Memory B cell (primary cell): ENCODE measurements at regions not wholly inside any gene's neighbourhood (a gene's known extent, or its start where the extent isn't known, plus 50 kb on each side); places are given as distances from the start of the nearest gene placed in this dataset.

ENCODE experiments used
- ATAC-seq: fragments of 150-1000 bp; cut with Tn5 transposase; 2 replicates; pipeline ENCODE4 v1.10.0; 2021; ENCODE audit warnings: low read depth, mild to moderate bottlenecking, moderate library complexity
- DNase-seq, 2 donors: peaks; one replicate each; pipeline ENCODE4 v3.0.0; 2022; ENCODE audit warnings: low spot score in 2 of 2
- H3K27ac Mint-ChIP-seq: one replicate; pipeline ENCODE4 v1.8.0; 2022; ENCODE audit warnings: mild to moderate bottlenecking, moderate library complexity, mixed read lengths
- H3K27me3 Mint-ChIP-seq: one replicate; pipeline ENCODE4 v1.8.0; 2022; ENCODE audit warnings: mixed read lengths
- H3K36me3 Mint-ChIP-seq: one replicate; pipeline ENCODE4 v1.8.0; 2022; ENCODE audit warnings: mild to moderate bottlenecking, mixed read lengths
- H3K4me1 Mint-ChIP-seq: one replicate; pipeline ENCODE4 v1.8.0; 2022; ENCODE audit warnings: mixed read lengths
- H3K4me3 Mint-ChIP-seq: one replicate; pipeline ENCODE4 v1.8.0; 2022; ENCODE audit warnings: mild to moderate bottlenecking, moderate library complexity, mixed read lengths
- H3K9me3 Mint-ChIP-seq: one replicate; pipeline ENCODE4 v1.8.0; 2022; ENCODE audit warnings: mixed read lengths

DNA sequence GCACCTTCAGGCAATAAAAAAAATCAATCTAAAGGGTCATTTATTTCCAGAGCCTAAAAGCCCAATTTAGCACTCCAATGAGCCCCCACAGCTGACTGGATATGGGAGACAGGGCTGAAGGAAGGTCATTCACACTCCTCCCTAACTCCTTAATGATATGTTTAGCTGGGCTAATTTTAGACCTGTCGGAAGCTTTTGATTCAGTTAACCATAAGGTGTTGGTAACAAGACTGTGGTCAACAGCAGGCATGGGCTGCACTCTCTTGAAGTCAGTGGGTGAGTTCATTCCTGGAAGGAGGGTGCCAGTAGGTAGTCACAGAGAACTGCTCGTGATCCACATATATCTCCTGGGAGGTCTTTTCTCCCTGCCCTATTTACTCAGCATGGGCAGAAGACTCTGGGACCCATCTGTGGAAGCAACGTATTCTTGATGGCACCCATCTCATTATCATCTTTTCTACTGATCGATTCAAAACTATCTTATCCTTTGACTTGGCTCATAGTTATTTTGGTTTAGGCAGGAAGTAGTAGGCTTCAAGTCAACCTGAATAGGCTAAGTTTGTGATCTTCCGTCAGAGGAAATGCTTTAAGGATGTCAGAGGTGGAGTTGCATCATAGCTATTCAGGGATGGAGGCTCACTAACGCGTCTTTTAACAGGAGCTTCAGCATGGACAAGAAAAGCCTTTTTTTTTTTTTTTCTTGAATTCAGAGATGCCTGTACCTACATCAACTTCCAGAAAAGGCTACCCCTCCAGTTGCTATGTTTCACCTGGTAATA is 367.7 kb upstream of the SLC30A5 start:
- no peaks in the 10 kb centered on the region for H3K27me3 Mint-ChIP-seq
- DNase-seq (no peak), ATAC-seq (no peak)
- no peak overlapping the region for H3K4me3 Mint-ChIP-seq
- no peaks in the 10 kb centered on the region for H3K36me3 Mint-ChIP-seq
- H3K4me1 Mint-ChIP-seq, result no peaks in the 10 kb centered on the region
- no peak overlapping the region for H3K27ac Mint-ChIP-seq
- peaks cover 5% of the 10 kb centered on the region for H3K9me3 Mint-ChIP-seq

DNA sequence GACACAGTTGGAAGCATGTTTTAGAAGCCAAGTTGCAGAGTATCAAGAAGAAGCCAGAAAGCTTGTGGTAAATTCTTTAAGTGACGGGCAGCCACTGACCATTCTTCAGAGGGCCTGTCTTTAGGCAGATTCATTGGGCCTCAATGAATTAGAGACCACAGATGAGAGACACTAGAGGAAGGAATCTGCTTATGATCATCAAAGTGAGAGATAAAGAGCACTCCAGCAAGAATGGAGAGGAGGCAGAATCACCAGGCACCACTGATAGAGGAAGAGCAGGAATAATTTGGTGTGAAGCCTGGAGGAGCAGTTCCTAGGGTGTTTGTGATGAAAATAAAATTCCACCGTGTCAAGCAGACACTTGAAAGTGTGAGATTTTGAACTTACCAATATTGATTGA is 365.9 kb upstream of the SLC30A5 start:
- H3K27ac Mint-ChIP-seq, result no peak overlapping the region
- DNase-seq (no peak), ATAC-seq (no peak)
- H3K9me3 Mint-ChIP-seq, result peaks cover 4% of the 10 kb centered on the region
- no peak overlapping the region for H3K4me3 Mint-ChIP-seq
- no peaks in the 10 kb centered on the region for H3K4me1 Mint-ChIP-seq
- no peaks in the 10 kb centered on the region for H3K36me3 Mint-ChIP-seq
- no peaks in the 10 kb centered on the region for H3K27me3 Mint-ChIP-seq

DNA sequence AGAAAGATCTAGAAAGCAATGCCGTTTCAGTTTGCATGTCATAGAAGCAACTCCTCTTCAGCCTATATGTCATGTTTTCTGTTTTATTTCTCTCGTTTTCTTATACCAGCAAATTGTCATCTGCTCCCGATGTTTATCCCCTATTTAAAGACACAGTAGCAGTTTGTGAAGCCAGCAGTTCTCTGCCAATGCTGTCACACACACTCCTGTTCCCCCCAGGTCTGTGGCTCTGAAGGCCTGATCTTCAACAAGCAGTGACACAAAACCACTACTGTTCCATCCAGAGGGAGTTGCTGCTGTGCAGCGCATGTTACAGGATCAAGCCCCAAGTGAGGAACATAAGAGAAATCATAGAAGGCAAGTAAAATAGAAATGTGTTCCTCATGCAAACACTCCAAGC is 364.1 kb upstream of the SLC30A5 start:
- Mint-ChIP-seq H3K4me3 (no peak overlapping the region), H3K9me3 (no peaks in the 10 kb centered on the region), H3K27me3 (peaks cover 2% of the 10 kb centered on the region), H3K4me1 (no peaks in the 10 kb centered on the region), H3K27ac (no peak overlapping the region), H3K36me3 (no peaks in the 10 kb centered on the region)
- DNase-seq (no peak), ATAC-seq (no peak)

DNA sequence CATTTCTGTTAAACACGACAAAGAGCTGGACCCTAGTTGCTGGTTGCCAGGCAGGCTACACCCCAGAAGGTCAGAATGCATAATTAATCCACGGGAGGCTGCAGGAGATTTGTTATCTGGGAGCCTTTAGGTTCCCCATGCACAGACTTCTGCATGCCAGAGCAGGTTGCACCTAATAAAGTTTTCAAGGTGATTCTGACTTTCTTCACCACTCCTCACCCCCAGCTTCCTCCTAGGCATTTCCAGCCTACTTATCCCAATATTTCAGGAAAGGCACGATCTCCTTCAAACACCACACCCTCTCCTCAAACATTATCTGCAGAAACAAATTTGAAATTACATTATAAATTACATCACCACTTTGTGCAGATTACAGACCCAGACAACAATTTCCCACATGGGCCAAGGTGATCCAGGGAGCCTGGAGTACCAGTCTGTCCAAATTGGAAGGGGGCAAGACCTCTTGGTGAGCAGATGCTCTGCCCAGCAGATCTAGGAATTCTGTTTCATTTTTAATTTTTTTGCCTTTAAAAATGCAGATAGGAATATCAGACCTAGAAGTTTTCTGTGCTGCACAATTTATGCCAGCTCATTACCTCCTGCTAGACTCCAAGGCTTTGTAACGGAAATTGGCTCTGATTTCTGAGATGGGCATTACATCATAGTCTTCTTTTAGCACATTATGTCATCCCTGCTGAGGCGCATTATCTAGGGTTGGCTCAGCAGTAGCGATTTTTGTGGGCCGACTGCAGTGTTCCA is 363.4 kb upstream of the SLC30A5 start:
- H3K27ac Mint-ChIP-seq, result no peak overlapping the region
- no peak for DNase-seq
- no peaks in the 10 kb centered on the region for H3K9me3 Mint-ChIP-seq
- no peak for ATAC-seq
- peaks cover 3% of the 10 kb centered on the region for H3K27me3 Mint-ChIP-seq
- H3K36me3 Mint-ChIP-seq, result no peaks in the 10 kb centered on the region
- H3K4me1 Mint-ChIP-seq, result no peaks in the 10 kb centered on the region
- H3K4me3 Mint-ChIP-seq, result no peak overlapping the region

DNA sequence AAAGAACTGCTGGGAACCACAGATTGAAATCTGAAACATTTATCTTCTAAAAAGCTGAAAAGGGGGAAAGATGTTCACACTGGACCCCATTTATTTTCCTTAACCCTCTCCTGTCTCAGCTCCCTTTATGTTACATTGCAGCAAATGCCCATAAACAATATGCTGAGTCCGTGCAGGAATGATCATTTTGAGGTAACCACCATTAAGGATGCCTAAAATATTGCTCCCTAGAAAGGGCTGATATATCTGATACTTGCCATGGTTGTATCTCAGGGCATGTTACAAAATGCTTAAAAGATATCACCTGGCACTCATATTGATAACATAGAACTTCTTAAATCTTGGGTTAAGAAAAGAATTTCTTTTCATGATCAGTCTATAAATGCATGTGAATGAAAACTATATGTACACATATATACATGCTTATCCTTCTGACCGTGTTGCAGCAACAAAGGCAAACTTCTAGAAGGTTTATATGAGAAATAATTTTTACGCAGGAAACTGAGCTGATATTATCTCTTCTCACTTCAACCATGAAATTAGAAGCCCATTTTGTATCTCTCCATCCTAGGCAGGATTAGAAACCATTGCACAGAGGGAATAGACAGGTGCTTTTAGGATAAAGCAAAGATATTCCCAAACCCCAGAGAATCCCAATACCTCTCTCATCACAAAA is 362.7 kb upstream of the SLC30A5 start:
- no peak for DNase-seq
- H3K9me3 Mint-ChIP-seq, result no peaks in the 10 kb centered on the region
- H3K27ac Mint-ChIP-seq, result no peak overlapping the region
- H3K4me3 Mint-ChIP-seq, result no peak overlapping the region
- no peak for ATAC-seq
- H3K27me3 Mint-ChIP-seq, result peaks cover 5% of the 10 kb centered on the region
- H3K36me3 Mint-ChIP-seq, result no peaks in the 10 kb centered on the region
- H3K4me1 Mint-ChIP-seq, result no peaks in the 10 kb centered on the region

DNA sequence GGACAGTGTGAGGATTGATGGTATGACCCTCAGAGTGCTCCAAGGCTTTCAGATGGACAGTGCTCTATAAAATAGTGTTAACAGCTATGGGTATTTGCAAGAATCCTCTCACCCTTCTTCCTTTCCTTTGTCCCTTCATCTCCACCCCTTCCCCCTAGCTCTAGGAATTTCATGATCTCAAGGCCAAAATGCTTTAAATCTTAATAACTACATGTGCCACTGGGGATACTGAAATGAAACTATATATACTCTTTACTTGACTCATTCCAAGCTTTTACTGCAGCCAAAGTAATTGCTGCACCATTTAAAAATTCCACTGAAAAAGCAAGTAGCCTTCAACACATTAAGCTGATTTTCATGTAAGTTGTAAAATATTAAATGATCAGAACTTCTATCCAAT is 361.6 kb upstream of the SLC30A5 start:
- Mint-ChIP-seq H3K4me1 (peaks cover 3% of the 10 kb centered on the region), H3K36me3 (no peaks in the 10 kb centered on the region), H3K9me3 (no peaks in the 10 kb centered on the region), H3K4me3 (no peak overlapping the region), H3K27me3 (peaks cover 10% of the 10 kb centered on the region), H3K27ac (no peak overlapping the region)
- no peak for DNase-seq
- no peak for ATAC-seq

DNA sequence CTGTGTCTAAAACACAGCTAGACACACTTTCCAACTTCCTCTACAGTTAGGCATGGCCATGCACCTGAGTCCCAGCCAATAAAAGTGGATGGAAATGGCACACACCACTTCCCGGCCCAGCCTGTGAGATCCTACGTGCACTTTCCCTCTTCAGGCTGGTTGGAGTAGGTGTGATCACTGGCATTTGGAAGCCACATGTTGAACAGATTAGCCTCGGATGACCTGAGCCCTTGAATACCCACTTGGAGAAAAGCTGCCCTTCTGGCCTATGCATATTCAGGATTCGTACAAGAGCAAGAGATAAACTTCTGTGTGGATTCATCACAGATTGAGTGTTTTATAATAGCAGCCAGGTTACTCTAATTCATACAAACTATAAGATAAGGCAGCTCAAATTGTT is 359.0 kb upstream of the SLC30A5 start:
- H3K36me3 Mint-ChIP-seq, result no peaks in the 10 kb centered on the region
- H3K27ac Mint-ChIP-seq, result no peak overlapping the region
- H3K4me1 Mint-ChIP-seq, result peaks cover 5% of the 10 kb centered on the region
- ATAC-seq (no peak), DNase-seq (no peak)
- H3K4me3 Mint-ChIP-seq, result no peak overlapping the region
- no peaks in the 10 kb centered on the region for H3K9me3 Mint-ChIP-seq
- peaks cover 14% of the 10 kb centered on the region for H3K27me3 Mint-ChIP-seq

DNA sequence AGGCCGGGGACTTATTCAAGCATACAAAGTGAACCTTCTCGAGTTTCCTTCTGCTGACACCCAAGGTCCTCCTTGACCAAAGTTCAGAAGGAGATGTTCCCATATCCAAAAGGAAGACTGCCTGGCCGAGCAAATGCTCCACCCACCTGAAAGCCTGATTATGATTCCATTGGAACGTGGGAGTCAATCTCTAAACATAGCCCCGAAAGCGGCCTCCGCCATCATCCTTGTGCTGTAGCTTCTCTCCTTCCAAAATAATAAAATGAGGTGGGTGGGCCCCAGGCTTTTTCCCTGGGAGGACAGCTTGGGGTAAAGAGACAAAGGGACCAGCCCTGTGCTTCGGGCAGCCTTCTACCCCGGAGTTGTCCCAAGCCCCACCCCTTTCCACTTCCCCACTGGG is 355.6 kb upstream of the SLC30A5 start:
- H3K27ac Mint-ChIP-seq, result no peak overlapping the region
- DNase-seq (no peak), ATAC-seq (no peak)
- H3K4me1 Mint-ChIP-seq, result peaks cover 5% of the 10 kb centered on the region
- H3K4me3 Mint-ChIP-seq, result no peak overlapping the region
- peaks cover 17% of the 10 kb centered on the region for H3K27me3 Mint-ChIP-seq
- H3K36me3 Mint-ChIP-seq, result no peaks in the 10 kb centered on the region
- H3K9me3 Mint-ChIP-seq, result no peaks in the 10 kb centered on the region

DNA sequence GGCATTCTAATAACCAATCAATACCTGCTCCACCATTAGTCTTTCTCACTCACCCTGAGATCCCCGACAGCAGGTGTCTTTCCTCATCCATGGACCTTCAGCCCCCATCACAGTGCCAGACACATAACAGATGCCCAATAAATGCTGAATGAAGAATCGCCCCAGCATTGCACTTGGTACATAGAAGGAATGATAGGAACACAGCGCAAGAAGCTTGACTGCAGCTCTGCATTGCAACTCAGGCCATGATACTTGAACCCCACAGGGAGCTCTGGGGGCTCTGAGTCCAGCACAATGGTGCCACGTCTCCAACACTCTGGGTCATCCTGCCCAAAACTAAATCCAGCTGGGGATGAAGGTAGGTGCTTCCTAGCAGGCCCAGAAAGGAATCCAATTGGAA is 355.0 kb upstream of the SLC30A5 start:
- Mint-ChIP-seq H3K9me3 (no peaks in the 10 kb centered on the region), H3K4me1 (peaks cover 5% of the 10 kb centered on the region), H3K27me3 (peaks cover 17% of the 10 kb centered on the region), H3K36me3 (no peaks in the 10 kb centered on the region), H3K4me3 (no peak overlapping the region), H3K27ac (no peak overlapping the region)
- DNase-seq (no peak), ATAC-seq (no peak)

DNA sequence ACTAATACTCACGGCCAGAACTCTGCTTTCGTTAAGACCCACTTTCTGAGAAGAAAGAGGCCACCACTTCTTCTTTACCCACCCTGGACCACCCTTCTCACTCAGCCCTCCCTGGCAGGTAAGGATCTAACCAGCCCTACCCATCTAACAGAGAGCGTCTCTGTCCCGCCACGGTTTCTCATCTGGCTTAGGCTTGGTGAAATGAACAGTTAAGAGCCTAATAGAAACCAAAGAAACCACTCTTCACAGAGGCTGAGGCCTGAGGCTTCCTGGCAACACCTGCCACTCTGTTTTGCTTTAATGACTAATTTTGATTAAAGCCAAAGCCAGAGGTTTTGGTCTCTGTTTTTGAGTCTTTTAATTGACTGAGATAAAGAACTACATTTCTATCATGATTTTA is 354.1 kb upstream of the SLC30A5 start:
- H3K27me3 Mint-ChIP-seq, result peaks cover 15% of the 10 kb centered on the region

DNA sequence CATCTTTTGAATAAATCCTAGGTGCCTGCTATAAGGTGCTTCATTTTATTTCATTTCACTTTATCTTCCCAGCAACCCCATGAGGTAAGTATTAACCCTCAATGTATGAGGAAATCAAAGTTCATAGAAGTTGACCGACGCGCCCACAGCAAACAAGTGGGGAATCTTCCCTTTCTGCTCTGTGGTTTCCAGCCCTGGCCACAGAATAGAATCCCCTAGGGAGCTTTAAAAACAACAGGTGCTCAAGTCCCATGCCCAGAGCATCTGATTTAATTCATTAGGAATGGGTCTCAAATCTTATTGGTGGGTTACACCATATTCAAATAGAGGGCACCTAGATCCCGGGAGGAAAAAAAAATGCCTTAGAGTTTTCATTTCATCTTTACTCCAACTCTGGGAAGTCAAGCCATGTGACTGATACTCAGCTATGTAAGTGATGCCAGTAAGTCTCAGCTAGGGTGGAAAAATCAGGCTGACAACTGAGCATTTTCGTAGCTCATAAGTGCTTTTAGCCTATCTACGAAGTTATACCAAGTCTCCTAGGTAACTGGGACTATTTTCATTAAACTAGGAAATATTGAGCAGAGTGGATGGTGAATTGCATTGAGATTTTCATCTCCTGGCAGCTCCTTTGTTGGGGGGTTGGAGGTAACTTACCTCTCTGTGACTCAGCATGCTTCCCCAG is 353.4 kb upstream of the SLC30A5 start:
- peaks cover 5% of the 10 kb centered on the region for H3K4me1 Mint-ChIP-seq
- no peaks in the 10 kb centered on the region for H3K36me3 Mint-ChIP-seq
- DNase-seq (no peak), ATAC-seq (peak; percentile 79)
- no peak overlapping the region for H3K4me3 Mint-ChIP-seq
- peaks cover 15% of the 10 kb centered on the region for H3K27me3 Mint-ChIP-seq
- H3K9me3 Mint-ChIP-seq, result no peaks in the 10 kb centered on the region
- H3K27ac Mint-ChIP-seq, result no peak overlapping the region

More for the DNA sequence above, 354.1 kb upstream of the SLC30A5 start:
- peaks cover 5% of the 10 kb centered on the region for H3K4me1 Mint-ChIP-seq
- no peak overlapping the region for H3K4me3 Mint-ChIP-seq
- H3K36me3 Mint-ChIP-seq, result no peaks in the 10 kb centered on the region
- no peak overlapping the region for H3K27ac Mint-ChIP-seq
- H3K9me3 Mint-ChIP-seq, result no peaks in the 10 kb centered on the region
- peak; percentile 43 for ATAC-seq
- DNase-seq, result no peak

DNA sequence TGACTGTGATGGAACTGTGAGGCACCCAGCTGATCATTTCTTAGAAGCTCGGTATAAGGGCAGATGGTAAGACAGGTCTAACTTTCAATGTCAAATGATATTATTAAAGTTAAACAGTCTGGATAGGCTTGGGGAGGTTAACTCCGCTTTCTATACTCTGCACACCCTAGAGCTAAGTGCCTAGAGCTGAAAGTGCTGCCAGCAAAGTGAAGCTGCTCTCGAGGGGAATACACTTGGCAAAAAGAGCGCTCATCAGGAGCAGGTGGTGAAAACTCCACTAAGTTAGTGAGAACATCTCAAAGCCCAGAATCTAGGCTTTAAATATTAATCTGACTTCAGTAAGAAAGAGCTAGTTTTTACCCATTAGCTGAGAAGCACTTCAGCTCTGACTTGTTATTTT is 349.6 kb upstream of the SLC30A5 start:
- H3K4me3 Mint-ChIP-seq, result no peak overlapping the region
- peaks cover 9% of the 10 kb centered on the region for H3K27me3 Mint-ChIP-seq
- H3K4me1 Mint-ChIP-seq, result peaks cover 2% of the 10 kb centered on the region
- H3K27ac Mint-ChIP-seq, result no peak overlapping the region
- ATAC-seq (no peak), DNase-seq (no peak)
- H3K9me3 Mint-ChIP-seq, result no peaks in the 10 kb centered on the region
- H3K36me3 Mint-ChIP-seq, result no peaks in the 10 kb centered on the region

DNA sequence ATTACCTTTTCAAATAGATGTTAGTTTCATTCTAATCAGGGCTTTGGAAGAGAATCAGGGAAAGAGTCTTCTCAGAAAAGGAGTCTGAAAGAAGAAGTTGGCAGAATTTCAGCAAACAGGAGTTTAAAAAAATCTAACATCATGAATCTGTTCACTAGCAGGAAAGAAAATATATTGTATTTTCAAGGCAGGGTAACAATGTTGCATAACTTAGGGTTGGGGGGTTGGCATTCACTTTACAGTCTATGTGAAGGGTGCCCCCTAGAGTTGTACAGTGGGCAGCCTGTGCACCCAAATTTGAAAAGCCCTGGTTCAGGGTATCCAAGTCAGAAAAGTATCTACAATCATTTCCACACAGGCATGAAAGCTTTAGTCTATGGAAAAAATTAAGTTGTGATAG is 348.4 kb upstream of the SLC30A5 start:
- no peak overlapping the region for H3K27ac Mint-ChIP-seq
- no peaks in the 10 kb centered on the region for H3K36me3 Mint-ChIP-seq
- no peaks in the 10 kb centered on the region for H3K4me1 Mint-ChIP-seq
- no peak for ATAC-seq
- H3K9me3 Mint-ChIP-seq, result no peaks in the 10 kb centered on the region
- H3K27me3 Mint-ChIP-seq, result peaks cover 14% of the 10 kb centered on the region
- DNase-seq, result no peak
- no peak overlapping the region for H3K4me3 Mint-ChIP-seq

DNA sequence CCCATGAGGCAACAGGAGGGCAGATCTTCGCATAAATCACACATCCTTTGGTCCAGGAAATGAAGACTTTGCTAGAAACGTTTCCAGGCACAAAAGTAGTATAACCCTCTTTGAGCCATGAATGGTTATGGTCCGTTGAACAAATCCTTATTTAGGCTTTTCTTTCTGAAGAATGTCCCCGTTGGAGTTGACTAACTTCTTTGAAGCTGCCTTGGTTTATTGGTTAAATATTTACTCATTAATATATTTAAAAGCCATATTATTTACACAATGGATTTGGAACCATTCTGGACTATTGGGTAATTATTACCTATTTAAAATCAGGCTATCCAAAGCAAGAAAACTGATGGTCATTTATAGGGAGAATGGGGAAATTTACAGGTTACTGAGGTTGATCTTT is 347.6 kb upstream of the SLC30A5 start:
- H3K27me3 Mint-ChIP-seq, result peaks cover 14% of the 10 kb centered on the region
- no peak overlapping the region for H3K4me3 Mint-ChIP-seq
- DNase-seq (no peak), ATAC-seq (no peak)
- no peaks in the 10 kb centered on the region for H3K9me3 Mint-ChIP-seq
- no peak overlapping the region for H3K27ac Mint-ChIP-seq
- H3K4me1 Mint-ChIP-seq, result no peaks in the 10 kb centered on the region
- no peaks in the 10 kb centered on the region for H3K36me3 Mint-ChIP-seq
